IPS-11a (cell line): ENCODE measurements at regions not wholly inside any gene's neighbourhood (a gene's known extent, or its start where the extent isn't known, plus 50 kb on each side); places are given as distances from the start of the nearest gene placed in this dataset.
A peak's percentile ranks its signal among the peaks of the same experiment; 100 is the strongest.

Experiments
- H3K4me3 ChIP-seq: one replicate; pipeline ENCODE4 v1.5.1; 2013; ENCODE audit warnings: low read depth, low read length, control low read depth

DNA sequence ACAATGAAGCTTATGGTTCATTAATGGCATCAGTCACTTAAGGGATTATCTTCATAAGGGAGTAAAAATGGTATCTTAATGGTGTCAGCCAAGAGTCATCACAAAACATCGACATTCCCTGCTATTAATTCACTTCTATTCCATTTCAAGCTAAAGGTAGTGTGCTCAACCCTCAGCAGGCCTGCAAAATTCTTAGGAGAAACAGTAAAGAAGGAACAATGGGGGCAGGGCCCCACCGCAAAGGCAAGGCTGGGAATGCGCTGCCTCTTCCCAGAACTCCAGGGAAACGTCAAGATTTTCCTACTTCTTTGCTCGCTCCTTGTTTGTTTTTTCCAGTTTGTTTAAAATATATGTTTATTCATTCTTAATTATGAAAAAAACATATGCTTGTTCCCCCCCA is 187.3 kb upstream of the TSC22D2 start:
- no peak overlapping the region for H3K4me3 ChIP-seq

DNA sequence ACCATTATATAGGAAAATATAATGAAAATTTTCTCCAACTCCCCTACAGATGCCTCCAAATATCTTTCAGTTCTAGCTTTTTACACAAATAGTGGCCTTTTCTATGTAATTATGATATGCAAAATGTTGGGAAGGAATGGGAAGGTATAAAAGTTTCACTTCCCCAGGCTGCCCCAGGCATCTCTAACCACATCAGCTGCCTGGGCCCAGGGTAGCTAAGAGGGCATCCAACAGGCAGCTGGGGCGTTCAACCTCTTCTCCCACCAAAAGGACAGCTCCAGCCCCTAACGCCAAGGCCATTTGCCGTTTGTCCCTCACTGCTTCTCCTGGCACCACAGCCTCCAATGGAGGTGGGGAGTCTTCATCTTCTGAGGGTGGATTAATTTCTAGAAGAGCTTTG is 188.1 kb upstream of the TSC22D2 start:
- H3K4me3 ChIP-seq: no peak overlapping the region

DNA sequence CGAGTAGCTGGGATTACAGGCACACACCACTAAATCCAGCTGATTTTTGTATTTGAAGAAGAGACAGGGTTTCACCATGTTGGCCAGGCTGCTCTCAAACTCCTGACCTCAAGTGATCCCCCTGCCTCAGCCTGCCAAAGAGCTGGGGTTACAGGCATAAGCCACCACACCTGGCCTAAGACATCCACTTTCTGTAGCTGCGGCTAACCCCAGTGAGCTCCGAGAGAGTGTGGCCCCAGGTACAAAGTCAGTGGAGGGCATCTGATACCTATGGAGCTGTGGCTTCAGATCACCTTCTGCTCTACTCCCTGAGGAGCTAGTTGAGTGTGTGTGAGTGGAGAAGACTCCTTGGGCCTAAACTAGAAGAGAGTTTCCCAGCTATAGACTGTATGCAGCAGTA is 189.3 kb upstream of the TSC22D2 start:
- H3K4me3 ChIP-seq: no peak overlapping the region

DNA sequence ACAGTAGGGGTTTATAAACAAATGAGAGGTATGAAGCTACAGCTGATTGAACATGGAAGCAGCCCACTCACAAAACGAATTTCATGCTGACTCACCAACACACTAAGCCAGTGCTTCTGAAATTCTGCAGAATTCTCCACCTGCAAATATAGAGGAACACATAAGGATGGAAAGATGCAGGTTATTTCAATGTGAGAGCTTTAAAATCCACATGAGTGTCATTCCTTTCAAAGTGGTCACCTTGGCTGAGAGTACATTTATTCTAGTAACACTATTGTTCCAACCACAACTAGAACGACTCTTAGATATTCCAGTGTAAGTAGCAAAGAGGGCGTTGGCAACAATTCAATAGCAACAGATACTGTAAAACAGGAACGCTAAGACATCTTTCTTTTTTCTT is 189.9 kb upstream of the TSC22D2 start:
- H3K4me3 ChIP-seq: no peak overlapping the region

DNA sequence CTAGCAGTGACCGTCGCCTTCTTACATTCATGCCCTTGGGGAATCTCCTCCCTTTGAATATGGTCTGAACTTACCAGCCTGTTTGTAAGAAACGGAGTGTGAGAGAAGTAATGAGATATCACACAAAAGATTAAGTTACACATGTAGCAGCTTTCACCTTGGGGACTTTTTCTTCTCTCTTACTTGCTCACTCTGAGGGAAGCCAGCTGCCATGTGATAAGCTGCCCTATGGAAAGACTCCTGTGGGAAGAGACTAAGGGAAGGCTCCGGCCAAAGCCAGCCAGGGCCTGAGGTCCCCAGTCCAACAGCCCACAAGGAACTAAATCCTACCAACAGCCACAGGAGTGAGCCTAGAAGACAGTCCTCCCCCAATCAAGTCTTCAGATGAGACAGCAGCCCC is 190.4 kb upstream of the TSC22D2 start:
- H3K4me3 ChIP-seq: no peak overlapping the region

DNA sequence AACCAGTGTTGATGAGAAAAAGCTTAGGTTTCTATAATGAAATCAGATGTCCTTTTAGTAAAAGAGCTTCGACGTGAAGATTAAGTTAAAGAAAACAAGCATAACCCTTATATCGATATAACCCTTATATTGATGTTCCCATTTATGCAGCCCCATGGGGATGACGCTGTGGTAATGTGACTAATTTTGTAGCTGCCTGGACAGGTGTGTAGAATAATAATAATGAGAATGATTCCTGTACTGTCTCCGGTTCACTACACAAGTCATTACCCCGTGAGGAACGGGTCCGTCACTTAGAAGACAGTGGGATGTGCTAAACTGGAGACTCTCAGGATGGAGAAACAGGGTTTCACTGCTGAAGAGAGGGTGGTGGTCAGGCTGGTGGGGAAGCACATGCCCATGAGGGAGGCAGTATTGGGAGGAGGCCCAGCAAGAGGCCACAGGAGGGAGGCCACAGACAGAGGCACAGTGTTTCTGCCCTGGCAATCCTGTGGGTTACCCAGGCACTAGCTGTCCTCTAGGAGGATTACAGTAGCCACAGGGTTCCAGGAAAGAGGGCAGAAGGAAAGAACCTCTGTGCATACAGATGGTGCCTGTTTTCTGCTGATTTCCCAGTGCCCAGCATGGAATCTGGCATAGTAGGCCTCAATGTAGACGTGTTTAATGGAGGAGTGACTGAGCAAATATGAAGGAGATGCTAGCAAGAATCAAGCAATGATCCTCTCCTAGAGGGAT is 191.1 kb upstream of the TSC22D2 start:
- H3K4me3 ChIP-seq: no peak overlapping the region

DNA sequence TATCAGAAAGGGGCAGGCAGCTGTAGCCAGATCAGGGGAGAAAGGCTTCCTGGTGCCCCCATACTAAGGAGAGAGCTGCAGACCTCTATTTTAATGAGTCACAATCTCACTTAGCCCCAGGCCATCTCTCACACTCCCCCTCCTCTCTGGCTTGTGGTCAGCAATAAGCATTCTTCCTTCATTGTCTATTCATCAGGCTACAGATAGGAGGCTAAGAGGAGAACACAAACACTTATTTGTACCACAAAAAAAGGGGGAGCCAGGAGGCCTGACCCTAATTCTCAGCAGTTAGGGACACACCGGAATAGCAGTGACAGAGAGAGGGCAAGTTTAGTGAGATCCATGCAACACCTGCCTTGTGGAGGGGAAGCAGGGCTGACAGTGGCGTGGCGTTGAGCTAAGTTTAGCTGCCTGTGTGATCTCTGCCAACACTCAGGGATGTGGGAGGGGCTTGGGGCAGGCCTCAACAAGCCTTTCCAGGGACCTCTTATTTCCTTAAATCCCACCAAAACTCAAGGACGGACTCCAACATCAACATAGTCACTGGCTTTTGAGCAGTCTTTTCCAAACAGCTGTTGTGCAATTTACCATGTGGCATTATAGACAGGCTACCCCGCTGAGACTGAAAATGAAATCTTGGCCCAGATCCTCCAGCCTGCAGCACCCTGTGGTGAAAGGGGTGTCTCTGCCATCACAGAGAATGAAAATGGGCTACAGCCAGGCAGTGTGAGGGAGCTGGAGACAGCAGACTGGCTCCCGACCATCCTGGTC is 191.9 kb upstream of the TSC22D2 start:
- H3K4me3 ChIP-seq: no peak overlapping the region

DNA sequence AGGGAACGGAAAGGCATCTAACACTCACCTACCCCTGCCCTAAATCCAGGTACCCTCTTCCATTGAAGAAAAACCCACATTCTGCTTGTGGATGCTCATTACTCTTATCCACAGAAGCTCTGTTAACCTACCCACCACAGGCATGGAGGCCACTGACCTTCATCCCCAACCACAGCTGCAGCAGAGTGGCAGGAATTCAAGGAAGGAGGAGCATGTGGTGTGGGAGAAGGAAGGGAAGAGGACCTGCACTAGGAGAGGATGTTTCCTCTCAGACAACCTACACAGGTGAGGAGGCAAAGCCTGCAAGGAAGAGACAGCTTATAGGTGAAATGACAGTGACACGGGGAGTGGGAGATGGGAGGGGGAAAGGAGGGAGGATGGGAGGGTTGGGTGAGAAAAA is 192.5 kb upstream of the TSC22D2 start:
- no peak overlapping the region for H3K4me3 ChIP-seq

DNA sequence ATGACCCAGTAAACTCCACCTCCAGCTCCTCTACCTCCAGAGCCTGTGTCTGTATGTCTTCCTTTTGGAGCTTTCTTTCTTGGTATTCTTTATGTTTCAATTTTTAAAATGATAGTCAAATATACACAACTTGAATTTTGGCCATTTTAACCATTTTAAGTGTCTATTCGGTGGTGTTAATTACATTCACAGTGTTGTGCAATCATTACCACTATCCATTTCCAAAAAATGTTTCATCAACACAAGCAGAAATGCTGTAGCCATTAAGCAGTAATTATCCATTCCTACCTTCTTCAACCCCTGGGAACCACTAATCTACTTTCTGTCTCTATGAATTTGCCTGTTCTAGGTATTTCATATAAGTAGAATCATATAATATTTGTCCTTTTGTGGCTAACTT is 194.5 kb upstream of the TSC22D2 start:
- no peak overlapping the region for H3K4me3 ChIP-seq

DNA sequence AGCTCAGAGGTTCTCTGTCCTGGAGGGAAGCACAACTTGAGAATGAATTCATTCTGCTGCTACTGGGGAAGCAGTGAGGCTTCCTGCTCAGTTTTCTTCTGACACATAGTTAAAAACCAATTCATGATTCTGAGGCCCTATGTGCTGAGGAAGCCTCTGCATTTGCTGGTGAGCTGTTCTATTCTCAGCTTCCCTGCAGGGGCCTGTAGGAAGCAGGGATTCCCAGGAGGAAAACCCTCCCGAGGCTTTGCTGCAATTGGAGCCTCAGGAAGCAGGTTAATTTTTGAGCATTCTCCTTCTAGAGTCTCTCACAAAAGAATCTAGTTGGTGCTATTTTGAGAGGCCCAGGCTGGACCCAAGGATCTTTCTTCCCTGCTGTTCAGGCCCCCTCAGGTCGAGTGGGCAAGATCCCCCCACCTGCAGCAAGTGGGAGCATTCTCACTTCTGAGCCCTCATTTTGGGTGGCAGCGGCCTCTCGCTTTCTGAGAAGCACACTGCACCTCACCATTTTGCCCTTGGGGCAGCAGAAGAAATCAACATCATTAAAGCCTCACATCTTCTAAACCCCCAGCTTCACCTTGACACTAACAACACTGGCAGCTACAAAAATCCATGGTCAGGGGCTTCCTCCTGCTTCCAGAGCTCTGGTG is 197.5 kb upstream of the TSC22D2 start:
- H3K4me3 ChIP-seq: no peak overlapping the region

DNA sequence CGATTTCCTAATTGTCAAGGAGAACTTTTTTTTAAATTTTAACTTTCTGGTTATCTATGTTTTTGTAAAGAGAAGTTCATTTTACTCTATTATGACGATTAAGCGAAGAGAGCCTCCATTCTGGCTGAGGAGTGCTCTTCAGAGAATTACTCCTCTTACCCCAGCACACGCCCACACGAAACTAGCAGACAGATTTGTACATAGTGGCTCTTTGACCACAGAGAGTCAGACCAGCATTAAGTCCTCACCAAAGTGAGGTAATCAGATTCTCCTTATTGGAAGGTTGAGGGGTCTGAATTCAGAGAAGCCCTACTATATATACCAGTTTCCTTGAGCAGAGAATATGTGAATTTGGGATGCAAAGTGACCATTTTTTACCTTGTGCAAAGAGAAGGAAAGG is 204.8 kb upstream of the TSC22D2 start:
- no peak overlapping the region for H3K4me3 ChIP-seq

DNA sequence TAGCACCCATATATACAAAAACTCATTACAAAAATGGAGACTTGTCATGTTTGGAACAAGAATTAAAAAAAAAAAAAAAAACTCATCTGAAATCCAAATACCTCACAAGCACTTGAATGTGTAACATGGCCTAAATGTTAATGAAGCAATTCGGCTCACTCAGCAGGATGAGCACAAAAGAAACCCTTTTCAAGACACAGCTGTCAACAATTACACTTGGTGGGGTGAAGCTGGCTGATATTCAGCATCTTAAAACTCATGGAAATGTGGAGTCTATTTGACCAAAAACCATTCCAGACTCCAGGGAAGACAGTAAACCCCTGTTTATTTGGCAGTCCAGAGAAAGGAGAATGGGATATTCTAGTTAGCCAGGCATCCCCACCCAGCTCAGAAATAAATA is 205.4 kb upstream of the TSC22D2 start:
- no peak overlapping the region for H3K4me3 ChIP-seq

DNA sequence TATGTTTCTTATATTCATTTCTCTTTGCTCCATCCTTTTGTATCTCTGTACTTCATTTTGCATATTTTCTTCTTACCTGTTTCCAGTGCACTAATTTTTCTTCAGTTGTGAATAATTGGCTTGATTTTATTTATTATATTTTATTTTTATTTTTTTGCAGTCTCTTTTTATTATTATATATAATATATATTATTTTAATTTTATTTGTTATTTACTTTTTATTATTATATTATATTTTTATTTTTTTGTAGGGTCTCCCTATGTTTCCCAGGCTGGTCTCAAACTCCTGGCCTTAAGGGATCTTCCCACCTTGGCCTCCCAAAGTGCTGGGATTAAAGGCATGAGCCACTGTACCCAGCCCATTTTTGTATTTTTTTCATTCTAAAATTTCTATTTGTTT is 213.1 kb upstream of the TSC22D2 start:
- H3K4me3 ChIP-seq: no peak overlapping the region

DNA sequence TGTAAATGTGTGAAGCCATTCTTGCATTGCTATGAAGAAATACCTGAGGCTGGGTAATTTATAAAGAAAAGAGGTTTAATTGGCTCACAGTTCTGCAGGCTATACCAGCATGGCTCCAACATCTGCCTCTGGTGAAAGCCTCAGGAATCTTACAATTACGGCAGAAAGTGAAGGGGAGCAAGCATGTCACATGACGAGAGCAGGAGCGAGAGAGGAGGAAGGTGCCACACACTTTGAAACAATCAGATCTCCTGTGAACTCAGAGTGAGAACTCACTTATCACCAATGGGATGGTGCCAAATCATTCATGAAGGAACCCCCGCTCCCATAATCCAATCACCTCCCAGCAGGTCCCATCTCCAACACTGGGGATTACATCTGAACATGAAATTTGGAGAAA is 213.6 kb upstream of the TSC22D2 start:
- H3K4me3 ChIP-seq: no peak overlapping the region

DNA sequence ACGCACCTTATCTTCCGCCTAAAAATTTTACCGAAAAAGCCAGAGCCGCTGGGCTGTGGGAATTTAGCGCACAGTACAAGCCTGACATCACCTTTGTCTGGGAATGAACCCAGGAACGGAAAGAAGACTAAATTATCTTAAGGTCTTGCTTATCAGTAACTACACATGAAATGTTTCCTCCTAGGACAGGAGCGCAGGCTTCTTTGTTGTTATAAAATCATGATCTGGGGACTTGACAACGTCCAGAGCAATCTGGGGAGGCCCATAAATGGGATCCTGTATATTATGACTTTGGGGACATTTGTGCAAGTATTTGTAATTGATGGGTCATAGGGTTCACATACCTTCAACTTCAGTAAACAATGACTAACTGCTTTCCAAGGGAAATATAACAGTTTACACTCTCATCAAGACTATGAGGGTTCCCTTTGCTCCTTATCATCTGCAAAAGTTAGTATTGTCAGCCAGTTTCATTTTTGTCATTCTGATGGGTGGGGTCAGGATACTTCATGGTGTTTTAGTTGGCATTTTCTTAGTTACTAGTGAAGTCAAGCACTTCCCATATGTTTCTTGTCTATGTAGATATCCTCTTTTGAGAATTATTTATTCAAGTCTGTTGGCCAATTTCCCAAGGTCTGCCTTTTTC is 213.9 kb upstream of the PFN2 start:
- H3K4me3 ChIP-seq: no peak overlapping the region

DNA sequence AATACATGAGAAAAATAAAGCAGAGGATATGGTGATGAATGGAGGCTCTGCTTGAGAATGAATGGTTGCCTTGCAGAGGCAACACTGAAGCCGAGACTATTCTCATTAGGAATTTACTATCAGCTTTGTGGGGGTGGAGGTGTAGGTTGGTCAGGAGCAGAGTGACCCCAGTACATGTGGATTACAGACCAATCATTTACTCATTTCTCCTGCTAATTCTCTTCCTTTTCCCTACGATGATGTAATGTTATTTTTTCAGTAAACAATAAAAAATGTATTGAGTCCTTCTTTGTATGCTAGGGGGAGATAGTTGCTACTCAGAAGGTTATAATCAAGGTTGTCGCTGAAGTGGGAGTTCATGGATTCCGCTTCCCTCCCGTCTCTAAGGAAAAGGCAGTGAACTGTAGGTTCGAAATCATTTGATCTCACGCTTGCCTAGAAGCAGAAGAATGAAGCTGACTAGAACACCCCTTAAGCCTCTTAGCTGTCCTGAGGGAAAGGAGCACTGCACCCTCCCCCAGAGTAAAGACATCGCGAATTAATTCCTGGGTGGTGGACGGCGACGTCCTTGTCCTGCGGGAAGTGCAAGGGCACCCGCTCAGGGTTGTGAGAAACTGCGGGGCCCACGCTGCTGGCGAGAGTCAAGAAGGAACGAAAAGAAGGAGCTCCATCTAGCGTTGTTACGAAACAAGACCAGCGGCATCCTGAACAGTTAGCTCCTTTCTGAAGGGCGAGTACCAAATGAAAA is 213.2 kb upstream of the PFN2 start:
- peak overlapping the region; percentile 13 for H3K4me3 ChIP-seq

DNA sequence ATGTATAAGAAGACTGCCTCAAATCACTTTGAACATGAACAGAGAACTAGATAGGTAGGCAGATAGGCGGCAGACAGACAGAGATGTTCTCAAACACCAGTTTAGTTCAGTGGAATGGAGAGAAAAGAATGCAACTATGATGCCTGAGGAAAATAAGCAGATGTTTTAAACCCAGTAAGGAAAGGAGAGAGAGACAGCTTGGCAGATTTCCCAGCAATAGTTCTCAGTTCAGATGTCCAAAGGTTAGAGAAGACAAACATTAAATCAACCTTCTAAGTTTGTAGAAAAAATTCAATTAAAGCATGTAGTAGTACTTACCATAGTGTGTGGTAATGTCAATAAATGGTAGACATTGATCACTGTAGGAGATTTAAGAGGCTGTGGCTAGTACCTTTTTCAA is 209.6 kb upstream of the PFN2 start:
- no peak overlapping the region for H3K4me3 ChIP-seq

DNA sequence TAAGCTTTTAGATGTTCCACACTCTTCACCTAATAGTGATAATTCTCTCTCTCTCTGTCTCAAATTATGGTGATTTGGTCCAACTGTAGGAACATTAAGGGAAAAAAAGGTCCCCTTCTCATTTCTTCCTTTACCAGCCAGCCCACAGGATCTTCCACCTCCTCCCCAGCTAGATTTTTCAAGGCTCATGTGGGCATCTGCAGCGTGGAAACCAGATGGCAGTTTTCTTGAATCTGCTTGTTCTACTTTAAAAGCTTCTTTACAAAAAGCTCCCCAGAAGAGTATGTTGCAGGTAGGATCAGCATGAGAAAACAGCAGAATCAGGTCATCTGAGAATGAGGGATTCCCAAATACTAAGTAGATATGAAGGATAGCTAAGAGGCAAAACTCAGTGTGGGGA is 208.6 kb upstream of the PFN2 start:
- no peak overlapping the region for H3K4me3 ChIP-seq

DNA sequence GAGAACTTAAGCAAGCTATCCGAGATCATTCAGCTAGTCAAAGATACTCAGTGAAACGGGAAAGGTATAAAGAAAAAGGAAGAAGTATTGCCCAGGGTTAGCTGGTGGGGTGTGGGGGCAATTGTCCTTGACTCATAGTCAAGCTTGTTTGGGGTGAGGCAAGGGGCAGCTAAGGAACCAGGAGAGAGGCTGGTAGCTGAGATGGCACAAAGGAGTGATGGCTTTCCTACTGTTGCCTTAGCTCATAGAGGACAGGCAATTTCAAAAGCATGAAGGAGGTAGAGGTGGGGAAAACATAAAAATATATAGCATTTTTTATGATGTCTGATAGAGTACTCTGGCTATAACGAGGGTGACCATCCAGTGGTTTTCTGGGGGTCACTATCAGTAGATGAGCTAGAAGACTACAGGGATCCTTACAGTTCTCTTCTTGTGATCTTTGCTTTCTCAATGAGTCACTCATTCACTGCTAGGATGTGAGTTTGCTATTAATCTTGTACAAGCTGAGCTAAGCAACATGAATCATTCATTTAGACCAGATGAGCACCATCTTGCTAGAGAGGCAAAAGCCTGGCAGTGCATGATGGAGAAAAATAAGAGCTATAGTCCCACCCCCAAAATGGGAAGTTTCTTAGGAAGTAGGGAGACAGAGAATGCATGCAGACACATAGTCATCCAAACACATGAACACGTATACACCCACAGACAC is 207.1 kb upstream of the PFN2 start:
- H3K4me3 ChIP-seq: no peak overlapping the region

DNA sequence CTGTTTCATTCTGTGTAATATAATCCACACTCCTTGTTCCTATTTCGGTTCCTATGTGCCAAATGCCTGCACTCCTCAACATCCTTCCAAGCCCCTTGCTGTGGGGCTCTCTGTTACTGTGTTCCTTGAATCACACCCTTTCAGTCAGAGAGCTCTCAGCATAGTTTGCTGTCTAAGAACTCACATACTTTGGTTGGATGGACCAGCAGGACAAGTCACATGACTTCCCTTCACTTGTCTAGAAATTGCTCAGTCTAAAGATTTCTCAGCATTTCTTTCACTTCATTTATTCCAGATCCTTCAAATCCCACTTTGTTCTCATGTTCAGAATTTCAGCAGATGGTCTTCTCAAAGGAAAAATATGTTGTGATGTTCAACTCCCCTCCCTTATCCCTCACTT is 203.5 kb upstream of the PFN2 start:
- H3K4me3 ChIP-seq: no peak overlapping the region
